Epidermal melanocyte (primary cell): ENCODE measurements at regions not wholly inside any gene's neighbourhood (a gene's known extent, or its start where the extent isn't known, plus 50 kb on each side); places are given as distances from the start of the nearest gene placed in this dataset.
"Not testable (repeated sequence)": the region's sequence is repeated elsewhere in the genome, so short reads cannot be mapped to it uniquely, and the experiment has no call there.

Experiments used
- DNase-seq: peaks from one replicate; pipeline ENCODE4 v3.0.0; 2011; ENCODE audit warnings: low spot score; ENCODE audit not compliant: insufficient read length

GRCh38 chrX:40414335-40414734 lies 166.4 kb upstream of the ATP6AP2 start:
- no peak for DNase-seq

GRCh38 chrX:40411340-40412111 lies 169.2 kb upstream of the ATP6AP2 start:
- no peak for DNase-seq

GRCh38 chrX:40410859-40411258 lies 169.9 kb upstream of the ATP6AP2 start:
- no peak for DNase-seq

- DNase-seq, result no peak
Measured at GRCh38 chrX:40406330-40406859, 174.4 kb upstream of the ATP6AP2 start.

- DNase-seq, result no peak
Measured at GRCh38 chrX:40405399-40405798, 175.4 kb upstream of the ATP6AP2 start.

- no peak for DNase-seq
Measured at GRCh38 chrX:40403757-40404156, 177.0 kb upstream of the ATP6AP2 start.

GRCh38 chrX:40402831-40403533 lies 177.8 kb upstream of the ATP6AP2 start:
- no peak for DNase-seq

- no peak for DNase-seq
Measured at GRCh38 chrX:40395102-40395501, 185.7 kb upstream of the ATP6AP2 start.

- no peak for DNase-seq
Measured at GRCh38 chrX:40394302-40394701, 186.5 kb upstream of the ATP6AP2 start.

GRCh38 chrX:40392599-40392998 lies 188.2 kb upstream of the ATP6AP2 start:
- no peak for DNase-seq

GRCh38 chrX:40391662-40392061 lies 189.1 kb upstream of the ATP6AP2 start:
- DNase-seq, result no peak

- DNase-seq, result no peak
Measured at GRCh38 chrX:40389555-40389954, 191.2 kb upstream of the ATP6AP2 start.

- DNase-seq, result no peak
Measured at GRCh38 chrX:40388441-40388840, 192.3 kb upstream of the ATP6AP2 start.

GRCh38 chrX:40387869-40388268 lies 192.9 kb upstream of the ATP6AP2 start:
- not testable (repeated sequence) for DNase-seq

- DNase-seq, result not testable (repeated sequence)
Measured at GRCh38 chrX:40387311-40387710, 193.5 kb upstream of the ATP6AP2 start.

- no peak for DNase-seq
Measured at GRCh38 chrX:40385682-40386081, 195.1 kb upstream of the ATP6AP2 start.

- DNase-seq, result no peak
Measured at GRCh38 chrX:40385256-40385655, 195.5 kb upstream of the ATP6AP2 start.

GRCh38 chrX:40383969-40384368 lies 196.8 kb upstream of the ATP6AP2 start:
- no peak for DNase-seq

GRCh38 chrX:40383360-40383759 lies 197.4 kb upstream of the ATP6AP2 start:
- no peak for DNase-seq

GRCh38 chrX:40380655-40381488 lies 199.9 kb upstream of the ATP6AP2 start:
- DNase-seq, result no peak

GRCh38 chrX:40377684-40378083 lies 203.1 kb upstream of the ATP6AP2 start:
- DNase-seq, result no peak

GRCh38 chrX:40374486-40374885 lies 206.3 kb upstream of the ATP6AP2 start:
- DNase-seq, result no peak
